ENCODE measurements at regions not wholly inside any gene's neighbourhood (a gene's known extent, or its start where the extent isn't known, plus 50 kb on each side); places are given as distances from the start of the nearest gene placed in this dataset.

DNA sequence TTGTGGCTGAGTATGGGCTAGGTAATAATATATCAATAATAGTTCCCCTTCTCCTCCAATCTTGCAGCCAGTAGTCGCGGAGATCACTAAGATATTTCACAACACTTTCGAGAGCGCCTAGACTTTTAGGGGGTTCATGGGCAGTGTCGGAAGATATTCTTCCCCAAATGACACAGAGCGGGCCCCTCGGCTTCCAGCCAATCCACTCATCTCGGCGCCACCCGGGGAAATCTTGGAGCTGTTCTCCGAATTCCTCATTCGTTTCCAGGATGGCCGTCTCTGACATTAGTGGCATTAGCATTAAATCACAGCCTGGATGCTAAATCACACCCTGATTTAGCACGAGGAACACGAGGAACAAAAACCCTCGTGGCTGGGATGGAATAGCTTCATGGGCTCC, 437.7 kb downstream of the ZNF516 start:
- TF ChIP-seq CTCF (IDR thresholded peaks at IDR 0.05; ENCODE audit: insufficient read depth, low read length, poor library complexity, severe bottlenecking) (no peak), EZH2phosphoT487 (conservative IDR thresholded peaks at IDR 0.05; ENCODE audit: low read length) (no peak)
